WTC11 (cell line): ENCODE measurements at regions not wholly inside any gene's neighbourhood (a gene's known extent, or its start where the extent isn't known, plus 50 kb on each side); places are given as distances from the start of the nearest gene placed in this dataset.

Source experiments
- ATAC-seq: fragments of 200-7000 bp; cut with Tn5 transposase; 2 replicates; pipeline ENCODE4 v1.10.0; 2021; ENCODE audit warnings: mild to moderate bottlenecking, moderate library complexity
- CTCF ChIA-PET: fragments of 300-600 bp; sonication (Branson Sonifier 250); formaldehyde crosslinking; loops from one replicate; lab custom pipeline; 2021; ENCODE audit warnings: antibody characterized with exemption; lab: Charles Lee
- POLR2A ChIA-PET: fragments of 350-600 bp; sonication (Branson Sonifier 250); formaldehyde crosslinking; loops from one replicate; lab custom pipeline; 2021; ENCODE audit warnings: antibody characterized with exemption; lab: Charles Lee
- DNase-seq: peaks from one replicate; pipeline ENCODE4 v3.0.0; 2021; ENCODE audit warnings: low spot score
- H3K27ac Mint-ChIP-seq: 2 replicates; pipeline ENCODE4 v1.8.0; 2021; ENCODE audit warnings: mixed read lengths
- H3K27me3 Mint-ChIP-seq: 2 replicates; pipeline ENCODE4 v1.8.0; 2021; ENCODE audit warnings: low read depth, mild to moderate bottlenecking, moderate library complexity, mixed read lengths
- H3K36me3 Mint-ChIP-seq: 2 replicates; pipeline ENCODE4 v1.8.0; 2021; ENCODE audit warnings: mixed read lengths
- H3K4me1 Mint-ChIP-seq: 2 replicates; pipeline ENCODE4 v1.8.0; 2022; ENCODE audit warnings: mixed read lengths
- H3K4me3 Mint-ChIP-seq: 2 replicates; pipeline ENCODE4 v1.8.0; 2021; ENCODE audit warnings: mild to moderate bottlenecking, moderate library complexity, mixed read lengths
- H3K9me3 Mint-ChIP-seq: 2 replicates; pipeline ENCODE4 v1.8.0; 2021; ENCODE audit warnings: mixed read lengths
- AR ChIP-seq: fragments of 250-450 bp; sonication (Bioruptor Pico); IDR thresholded peaks from 2 replicates; pipeline ENCODE4 v1.9.0; 2021; ENCODE audit warnings: mild to moderate bottlenecking
- ATF3 ChIP-seq: sonication (generic); formaldehyde crosslinking; conservative IDR thresholded peaks from 2 replicates; pipeline ENCODE4 v1.8.1; 2022; ENCODE audit warnings: mild to moderate bottlenecking, missing genetic modification reagents
- ATF6 ChIP-seq: sonication (generic); formaldehyde crosslinking; IDR thresholded peaks from 2 replicates; pipeline ENCODE4 v1.8.1; 2023; ENCODE audit warnings: mild to moderate bottlenecking, missing genetic modification reagents
- CREM ChIP-seq: sonication (generic); formaldehyde crosslinking; IDR thresholded peaks from 2 replicates; pipeline ENCODE4 v1.8.1; 2022; ENCODE audit warnings: mild to moderate bottlenecking, missing genetic modification reagents, moderate library complexity
- FOXJ3 ChIP-seq: sonication (generic); formaldehyde crosslinking; IDR thresholded peaks from 2 replicates; pipeline ENCODE4 v1.9.0; 2021; ENCODE audit warnings: missing genetic modification reagents, mild to moderate bottlenecking, borderline replicate concordance
- GABPB1 ChIP-seq: sonication (generic); formaldehyde crosslinking; IDR thresholded peaks from 2 replicates; pipeline ENCODE4 v1.8.1; 2023; ENCODE audit warnings: mild to moderate bottlenecking, missing genetic modification reagents
- GRHL2 ChIP-seq: fragments of 250-450 bp; sonication (Bioruptor Pico); IDR thresholded peaks from 2 replicates; pipeline ENCODE4 v1.8.0; 2022; ENCODE audit warnings: mild to moderate bottlenecking, moderate library complexity; ENCODE audit not compliant: insufficient replicate concordance, severe bottlenecking
- JAZF1 ChIP-seq: fragments of 250-450 bp; sonication (Bioruptor Pico); IDR thresholded peaks from 2 replicates; pipeline ENCODE4 v1.9.0; 2021; ENCODE audit warnings: moderate library complexity, mild to moderate bottlenecking, inconsistent platforms
- NFYB ChIP-seq: sonication (generic); formaldehyde crosslinking; conservative IDR thresholded peaks from 2 replicates; pipeline ENCODE4 v1.8.0; 2022; ENCODE audit warnings: low read depth, missing genetic modification reagents
- SMAD4 ChIP-seq: sonication (generic); formaldehyde crosslinking; IDR thresholded peaks from 2 replicates; pipeline ENCODE4 v1.8.0; 2022; ENCODE audit warnings: mild to moderate bottlenecking, missing genetic modification reagents
- ZNF232 ChIP-seq: sonication (generic); formaldehyde crosslinking; IDR thresholded peaks from 2 replicates; pipeline ENCODE4 v1.8.0; 2022; ENCODE audit warnings: mild to moderate bottlenecking, missing genetic modification reagents
- ZNF416 ChIP-seq: fragments of 250-450 bp; sonication (Bioruptor Pico); IDR thresholded peaks from 2 replicates; pipeline ENCODE4 v1.9.0; 2021; ENCODE audit warnings: mild to moderate bottlenecking, inconsistent platforms
- ZNF512 ChIP-seq: sonication (generic); formaldehyde crosslinking; IDR thresholded peaks from 2 replicates; pipeline ENCODE4 v1.8.1; 2022; ENCODE audit warnings: missing genetic modification reagents, borderline replicate concordance
- TF ChIP-seq, protein P1 (sequence below): sonication (generic); formaldehyde crosslinking; IDR thresholded peaks from 2 replicates; pipeline ENCODE4 v1.8.1; 2022; ENCODE audit warnings: mild to moderate bottlenecking, moderate library complexity, missing genetic modification reagents
- TF ChIP-seq, protein P2 (sequence below): sonication (generic); formaldehyde crosslinking; IDR thresholded peaks from 2 replicates; pipeline ENCODE4 v1.8.0; 2022; ENCODE audit warnings: mild to moderate bottlenecking, missing genetic modification reagents
- TF ChIP-seq, protein P3 (sequence below): fragments of 200-600 bp; IDR thresholded peaks from 2 replicates; pipeline ENCODE4 v1.8.0; 2022; ENCODE audit warnings: antibody characterized with exemption

- Mint-ChIP-seq H3K27me3 (no peaks in the 10 kb centered on the region), H3K36me3 (peaks cover 37% of the 10 kb centered on the region), H3K4me1 (0 out of 2 replicates have a peak, but pooled peaks cover 3% of the 10 kb centered on the region), H3K9me3 (peaks cover 54% of the 10 kb centered on the region), H3K27ac (no peak overlapping the region), H3K4me3 (no peak overlapping the region)
- POLR2A ChIA-PET: no interaction called here
- TF ChIP-seq, protein P1, sequence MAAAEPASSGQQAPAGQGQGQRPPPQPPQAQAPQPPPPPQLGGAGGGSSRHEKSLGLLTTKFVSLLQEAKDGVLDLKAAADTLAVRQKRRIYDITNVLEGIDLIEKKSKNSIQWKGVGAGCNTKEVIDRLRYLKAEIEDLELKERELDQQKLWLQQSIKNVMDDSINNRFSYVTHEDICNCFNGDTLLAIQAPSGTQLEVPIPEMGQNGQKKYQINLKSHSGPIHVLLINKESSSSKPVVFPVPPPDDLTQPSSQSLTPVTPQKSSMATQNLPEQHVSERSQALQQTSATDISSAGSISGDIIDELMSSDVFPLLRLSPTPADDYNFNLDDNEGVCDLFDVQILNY: no peak
- TF ChIP-seq ATF3 (CRISPR knock-in tag) (no peak), AR (CRISPR knock-in tag) (no peak), ATF6 (CRISPR knock-in tag) (no peak), SMAD4 (CRISPR knock-in tag) (no peak), NFYB (no peak), ZNF416 (CRISPR knock-in tag) (no peak), ZNF512 (CRISPR knock-in tag) (no peak), GABPB1 (CRISPR knock-in tag) (no peak), JAZF1 (CRISPR knock-in tag) (no peak), GRHL2 (no peak), CREM (CRISPR knock-in tag) (no peak), FOXJ3 (CRISPR knock-in tag) (no peak), ZNF232 (CRISPR knock-in tag) (no peak)
- TF ChIP-seq, protein P2, sequence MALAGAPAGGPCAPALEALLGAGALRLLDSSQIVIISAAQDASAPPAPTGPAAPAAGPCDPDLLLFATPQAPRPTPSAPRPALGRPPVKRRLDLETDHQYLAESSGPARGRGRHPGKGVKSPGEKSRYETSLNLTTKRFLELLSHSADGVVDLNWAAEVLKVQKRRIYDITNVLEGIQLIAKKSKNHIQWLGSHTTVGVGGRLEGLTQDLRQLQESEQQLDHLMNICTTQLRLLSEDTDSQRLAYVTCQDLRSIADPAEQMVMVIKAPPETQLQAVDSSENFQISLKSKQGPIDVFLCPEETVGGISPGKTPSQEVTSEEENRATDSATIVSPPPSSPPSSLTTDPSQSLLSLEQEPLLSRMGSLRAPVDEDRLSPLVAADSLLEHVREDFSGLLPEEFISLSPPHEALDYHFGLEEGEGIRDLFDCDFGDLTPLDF: no peak
- TF ChIP-seq, protein P3, sequence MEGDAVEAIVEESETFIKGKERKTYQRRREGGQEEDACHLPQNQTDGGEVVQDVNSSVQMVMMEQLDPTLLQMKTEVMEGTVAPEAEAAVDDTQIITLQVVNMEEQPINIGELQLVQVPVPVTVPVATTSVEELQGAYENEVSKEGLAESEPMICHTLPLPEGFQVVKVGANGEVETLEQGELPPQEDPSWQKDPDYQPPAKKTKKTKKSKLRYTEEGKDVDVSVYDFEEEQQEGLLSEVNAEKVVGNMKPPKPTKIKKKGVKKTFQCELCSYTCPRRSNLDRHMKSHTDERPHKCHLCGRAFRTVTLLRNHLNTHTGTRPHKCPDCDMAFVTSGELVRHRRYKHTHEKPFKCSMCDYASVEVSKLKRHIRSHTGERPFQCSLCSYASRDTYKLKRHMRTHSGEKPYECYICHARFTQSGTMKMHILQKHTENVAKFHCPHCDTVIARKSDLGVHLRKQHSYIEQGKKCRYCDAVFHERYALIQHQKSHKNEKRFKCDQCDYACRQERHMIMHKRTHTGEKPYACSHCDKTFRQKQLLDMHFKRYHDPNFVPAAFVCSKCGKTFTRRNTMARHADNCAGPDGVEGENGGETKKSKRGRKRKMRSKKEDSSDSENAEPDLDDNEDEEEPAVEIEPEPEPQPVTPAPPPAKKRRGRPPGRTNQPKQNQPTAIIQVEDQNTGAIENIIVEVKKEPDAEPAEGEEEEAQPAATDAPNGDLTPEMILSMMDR: no peak
- ATAC-seq (peak; percentile 60), DNase-seq (no peak)
- CTCF ChIA-PET: no interaction called here
These were observed 973.0 kb upstream of the SLIT2 start for GRCh38 chr4:19278665-19279064.
